Kidney (tissue), 13 donors: ENCODE measurements at regions not wholly inside any gene's neighbourhood (a gene's known extent, or its start where the extent isn't known, plus 50 kb on each side); places are given as distances from the start of the nearest gene placed in this dataset.
"Not testable (repeated sequence)": the region's sequence is repeated elsewhere in the genome, so short reads cannot be mapped to it uniquely, and the experiment has no call there.

Experiments used
- DNase-seq, 5 donors: peaks; one replicate each; pipeline ENCODE4 v3.0.0-alpha.2; 2013 to 2020
- FAIRE-seq: peaks from 2 replicates; lab custom pipeline; 2012; peaks lifted over from hg19 to GRCh38; lab: Jason Lieb, UNC
- H3K27ac ChIP-seq, 2 donors: one replicate each; pipeline ENCODE4 v1.7.0; 2013; ENCODE audit warnings: low read depth in 2 of 2, low read length in 2 of 2, inconsistent platforms in 1 of 2
- H3K27me3 ChIP-seq: one replicate; pipeline ENCODE4 v1.7.1; 2013; ENCODE audit warnings: low read length, inconsistent platforms; ENCODE audit not compliant: control insufficient read depth, insufficient read depth
- H3K36me3 ChIP-seq, 3 donors: one replicate each; pipeline versions ENCODE4 v1.7.0 to v1.7.1; 2013; ENCODE audit warnings: low read length in 3 of 3, control low read depth in 1 of 3, inconsistent platforms in 1 of 3; ENCODE audit not compliant: insufficient read depth in 3 of 3, control insufficient read depth in 2 of 3
- H3K4me1 ChIP-seq, 3 donors: one replicate each; pipeline versions ENCODE4 v1.7.0 to v1.7.1; 2013; ENCODE audit warnings: low read length in 3 of 3, inconsistent platforms in 1 of 3, low read depth in 1 of 3; ENCODE audit not compliant: control insufficient read depth in 2 of 3, insufficient read depth in 2 of 3
- H3K4me3 ChIP-seq, 3 donors: one replicate each; pipeline versions ENCODE4 v1.7.0 to v1.8.1; 2013; ENCODE audit warnings: low read length in 3 of 3, control low read depth in 1 of 3, inconsistent platforms in 1 of 3
- H3K9ac ChIP-seq, 3 donors: one replicate each; pipeline versions ENCODE4 v1.7.0 to v1.7.1; 2013; ENCODE audit warnings: low read length in 3 of 3, control low read depth in 1 of 3, inconsistent platforms in 1 of 3
- H3K9me3 ChIP-seq, 3 donors: one replicate each; pipeline versions ENCODE4 v1.7.0 to v1.7.1; 2013; ENCODE audit warnings: low read length in 3 of 3, control low read depth in 1 of 3, inconsistent platforms in 1 of 3; ENCODE audit not compliant: control insufficient read depth in 2 of 3, insufficient read depth in 1 of 3
- CTCF ChIP-seq: IDR thresholded peaks from 3 replicates; pipeline ENCODE4 v1.5.1; 2012; ENCODE audit warnings: mild to moderate bottlenecking, moderate library complexity, borderline replicate concordance; ENCODE audit not compliant: insufficient read depth; ENCODE audit errors: extremely low read depth
- intact Hi-C: fragments of 100-400 bp; cut with DNase I; formaldehyde crosslinking; loops from one replicate; pipeline ENCODE4 v1.11.1; 2022
- donor health status: control.
- donor health status: control.
- donor health status: control.
- donor health status: control.
- donor health status: control.
- donor health status: DM: yes; HTN: yes; CAD: no.
- donor health status: Normal renal cell carcinoma (clear cell type).

GRCh38 chr13:111436446-111436845, 116.0 kb downstream of the TEX29 start:
- TF ChIP-seq CTCF = no peak
- H3K9ac ChIP-seq = no peak overlapping the region
- H3K9me3 ChIP-seq = no peaks in the 10 kb centered on the region
- H3K36me3 ChIP-seq = no peaks in the 10 kb centered on the region
- H3K4me3 ChIP-seq = no peak overlapping the region
- H3K27me3 ChIP-seq = no peaks in the 10 kb centered on the region
- DNase-seq = no peak
- H3K4me1 ChIP-seq = no peaks in the 10 kb centered on the region
- FAIRE-seq = no peak
- H3K27ac ChIP-seq = no peak overlapping the region
- intact Hi-C loops = no loop called here

GRCh38 chr13:111437417-111437816, 117.0 kb downstream of the TEX29 start:
- Histone ChIP-seq H3K27ac (no peak overlapping the region), H3K9me3 (no peaks in the 10 kb centered on the region), H3K4me3 (no peak overlapping the region), H3K4me1 (no peaks in the 10 kb centered on the region), H3K9ac (no peak overlapping the region), H3K27me3 (no peaks in the 10 kb centered on the region), H3K36me3 (no peaks in the 10 kb centered on the region)
- no peak for FAIRE-seq
- TF ChIP-seq CTCF = no peak
- no peak for DNase-seq
- intact Hi-C loops = no loop called here

GRCh38 chr13:111437856-111438547, 117.6 kb downstream of the TEX29 start:
- DNase-seq = no peak
- no peak overlapping the region for H3K27ac ChIP-seq
- intact Hi-C loops = no loop called here
- no peak overlapping the region for H3K4me3 ChIP-seq
- no peaks in the 10 kb centered on the region for H3K27me3 ChIP-seq
- FAIRE-seq = no peak
- no peak overlapping the region for H3K9ac ChIP-seq
- no peaks in the 10 kb centered on the region for H3K9me3 ChIP-seq
- no peaks in the 10 kb centered on the region for H3K36me3 ChIP-seq
- H3K4me1 ChIP-seq = no peaks in the 10 kb centered on the region
- no peak for TF ChIP-seq CTCF

GRCh38 chr13:111440492-111440891, 120.0 kb downstream of the TEX29 start:
- H3K4me1 ChIP-seq, H3K4me3 ChIP-seq, H3K36me3 ChIP-seq, FAIRE-seq, H3K27ac ChIP-seq, H3K27me3 ChIP-seq, intact Hi-C loops, H3K9me3 ChIP-seq, H3K9ac ChIP-seq, DNase-seq: not testable (repeated sequence)
